HepG2 (cell line): ENCODE measurements at regions not wholly inside any gene's neighbourhood (a gene's known extent, or its start where the extent isn't known, plus 50 kb on each side); places are given as distances from the start of the nearest gene placed in this dataset.

Experiments used
- ATAC-seq: fragments of 200-7000 bp; cut with Tn5 transposase; 3 replicates; pipeline ENCODE4 v1.9.1; 2020; ENCODE audit warnings: mild to moderate bottlenecking, moderate library complexity
- BruUV-seq: library from RNA; stranded (reverse); fragments of 400-500 nt; replicated peaks from 2 replicates; lab custom pipeline; 2021; lab: Mats Ljungman, UMichigan
- CTCF ChIA-PET: fragments of 300-600 bp; formaldehyde crosslinking; extraction: SDS; loops from one replicate; lab custom pipeline; 2021; ENCODE audit warnings: low total read pairs, inconsistent platforms, low intra/inter-chr PET ratio; lab: Yijun Ruan, JAX
- POLR2A ChIA-PET: fragments of 350-600 bp; sonication (Branson Sonifier 250); formaldehyde crosslinking; loops from one replicate; lab custom pipeline; 2020; ENCODE audit warnings: antibody characterized with exemption, inconsistent platforms; lab: Yijun Ruan, JAX
- DNase-seq: peaks from one replicate; pipeline ENCODE4 v3.0.0-alpha.2; 2015; ENCODE audit warnings: low spot score
- FAIRE-seq: peaks from 3 replicates; lab custom pipeline; 2011; peaks lifted over from hg19 to GRCh38; lab: Jason Lieb, UNC
- H2AFZ ChIP-seq: one replicate; pipeline ENCODE4 v1.6.1; 2011; ENCODE audit warnings: low read length, inconsistent platforms
- H3K27ac ChIP-seq: fragments of 300-600 bp; 3 replicates; pipeline ENCODE4 v1.8.0; 2011; ENCODE audit warnings: mixed run types, mild to moderate bottlenecking, mixed read lengths, low read length, inconsistent platforms; ENCODE audit not compliant: insufficient read depth; ENCODE audit errors: extremely low read length
- H3K27me3 ChIP-seq, 2 experiments: fragments of 200-600 bp in 1 of 2; 2 replicates in 1 of 2; 3 replicates in 1 of 2; pipeline versions ENCODE4 v1.6.0 to v1.8.0; 2011; ENCODE audit warnings: low read length in 2 of 2, mild to moderate bottlenecking in 2 of 2, moderate library complexity in 2 of 2, inconsistent platforms in 1 of 2; ENCODE audit not compliant: insufficient read depth in 2 of 2, control insufficient read depth in 1 of 2
- H3K36me3 ChIP-seq, 2 experiments: fragments of 200-600 bp in 1 of 2; replicated peaks in 1 of 2; 2 replicates in 1 of 2; 3 replicates in 1 of 2; pipeline versions ENCODE4 v1.5.1 to v1.8.0; 2011; ENCODE audit warnings: low read length in 2 of 2, inconsistent platforms in 1 of 2; ENCODE audit not compliant: insufficient read depth in 2 of 2, control insufficient read depth in 1 of 2
- H3K4me1 ChIP-seq: 2 replicates; pipeline ENCODE4 v1.5.1; 2012; ENCODE audit warnings: low read length, inconsistent platforms; ENCODE audit not compliant: insufficient read depth
- H3K4me2 ChIP-seq: 2 replicates; pipeline ENCODE4 v1.6.0; 2011; ENCODE audit warnings: low read depth, low read length, inconsistent platforms
- H3K4me3 ChIP-seq, 3 experiments: fragments of 200-600 bp in 1 of 3; sonication (generic), shearing (Covaris generic) in 1 of 3; replicated peaks in 1 of 3; 2 replicates each; pipeline ENCODE4 v1.5.1; 2011 to 2016; ENCODE audit warnings: low read length in 3 of 3, inconsistent platforms in 2 of 3, low read depth in 2 of 3, mild to moderate bottlenecking in 2 of 3, control low read depth in 1 of 3, mixed read lengths in 1 of 3; ENCODE audit not compliant: insufficient read depth in 1 of 3
- H3K79me2 ChIP-seq: one replicate; pipeline ENCODE4 v1.6.1; 2011; ENCODE audit warnings: low read length, inconsistent platforms; ENCODE audit not compliant: insufficient read depth
- H3K9ac ChIP-seq: 2 replicates; pipeline ENCODE4 v1.6.0; 2011; ENCODE audit warnings: mild to moderate bottlenecking, low read depth, low read length, inconsistent platforms; ENCODE audit not compliant: insufficient read depth
- H3K9me3 ChIP-seq: 2 replicates; pipeline ENCODE4 v1.5.1; 2012; ENCODE audit warnings: mild to moderate bottlenecking, low read length
- H4K20me1 ChIP-seq: 2 replicates; pipeline ENCODE4 v1.6.0; 2011; ENCODE audit warnings: inconsistent platforms, mild to moderate bottlenecking, low read length, moderate library complexity; ENCODE audit not compliant: insufficient read depth
- BRF2 ChIP-seq: sonication (generic); formaldehyde crosslinking; IDR thresholded peaks from 2 replicates; pipeline ENCODE4 v1.8.1; 2022; ENCODE audit warnings: mild to moderate bottlenecking, missing genetic modification reagents
- CHD2 ChIP-seq: IDR thresholded peaks from 2 replicates; pipeline ENCODE4 v1.6.1; 2011; ENCODE audit warnings: low read depth, low read length, improper control_type of control experiment
- GABPA ChIP-seq, 2 experiments: IDR thresholded peaks; 2 replicates each; pipeline ENCODE4 v1.6.1; 2011 to 2016; ENCODE audit warnings: low read depth in 2 of 2, low read length in 1 of 2, missing biosample characterization in 1 of 2, missing genetic modification characterization in 1 of 2
- GFI1 ChIP-seq: sonication (generic); formaldehyde crosslinking; IDR thresholded peaks from 2 replicates; pipeline ENCODE4 v1.5.0; 2020; ENCODE audit warnings: missing genetic modification reagents, mild to moderate bottlenecking, borderline replicate concordance
- KLF16 ChIP-seq, 2 experiments: sonication (generic) in 1 of 2; formaldehyde crosslinking in 1 of 2; IDR thresholded peaks; 2 replicates each; pipeline versions ENCODE4 v1.6.1 to v1.8.0; 2016 to 2023; ENCODE audit warnings: missing genetic modification reagents in 2 of 2, missing compliant biosample characterization in 1 of 2
- MLLT10 ChIP-seq: sonication (generic); formaldehyde crosslinking; IDR thresholded peaks from 2 replicates; pipeline ENCODE4 v1.4.0; 2020; ENCODE audit warnings: missing genetic modification reagents
- NFE2 ChIP-seq: sonication (generic); formaldehyde crosslinking; IDR thresholded peaks from 2 replicates; pipeline ENCODE4 v1.4.0; 2020; ENCODE audit warnings: missing genetic modification reagents
- NR3C1 ChIP-seq: sonication (generic); formaldehyde crosslinking; IDR thresholded peaks from 2 replicates; pipeline ENCODE4 v1.4.0; 2020; ENCODE audit warnings: missing genetic modification reagents
- POGZ ChIP-seq: sonication (generic); formaldehyde crosslinking; IDR thresholded peaks from 2 replicates; pipeline ENCODE4 v1.4.0; 2020; ENCODE audit warnings: mild to moderate bottlenecking, missing genetic modification reagents
- POLR2A ChIP-seq, 2 experiments: IDR thresholded peaks; 2 replicates each; pipeline ENCODE4 v1.6.1; 2011; ENCODE audit warnings: low read depth in 2 of 2, low read length in 2 of 2, mild to moderate bottlenecking in 1 of 2, moderate library complexity in 1 of 2; ENCODE audit not compliant: insufficient read depth in 1 of 2
- RBFOX2 ChIP-seq: fragments of 200-400 bp; formaldehyde crosslinking; IDR thresholded peaks from 2 replicates; pipeline ENCODE4 v1.6.1; 2017; ENCODE audit warnings: low read depth, mild to moderate bottlenecking, low read length
- RNF2 ChIP-seq: fragments of 450-650 bp; conservative IDR thresholded peaks from 2 replicates; pipeline ENCODE4 v1.6.1; 2016; ENCODE audit warnings: low read depth
- TBL1XR1 ChIP-seq: fragments of 150-350 bp; IDR thresholded peaks from 2 replicates; pipeline ENCODE4 v1.6.1; 2014; ENCODE audit warnings: borderline replicate concordance, low read length; ENCODE audit not compliant: partially characterized antibody
- TBX2 ChIP-seq: sonication (generic); formaldehyde crosslinking; IDR thresholded peaks from 2 replicates; pipeline ENCODE4 v1.5.0; 2020; ENCODE audit warnings: missing genetic modification reagents, mild to moderate bottlenecking, borderline replicate concordance
- THAP7 ChIP-seq: sonication (generic); formaldehyde crosslinking; IDR thresholded peaks from 2 replicates; pipeline ENCODE4 v1.8.1; 2023; ENCODE audit warnings: mild to moderate bottlenecking, missing genetic modification reagents
- ZNF660 ChIP-seq: sonication (generic); formaldehyde crosslinking; IDR thresholded peaks from 2 replicates; pipeline ENCODE4 v1.5.1; 2020; ENCODE audit warnings: mild to moderate bottlenecking, low read depth, missing genetic modification reagents, borderline replicate concordance
- WGBS: methylation state at CpG from one replicate; pipeline ENCODE4 v1.1.6; 2017; ENCODE audit warnings: low lambda C conversion rate; 5-methylcytosine and 5-hydroxymethylcytosine counted together
- in situ Hi-C: cut with HindIII; loops from 2 replicates; pipeline ENCODE4 v1.10.0; 2017; ENCODE audit warnings: low pct_unique_long_range_greater_than_20kb; ENCODE audit not compliant: extremely low pct_ligation_motif_present
- intact Hi-C: fragments of 100-400 bp; cut with micrococcal nuclease; formaldehyde crosslinking; loops from one replicate; pipeline ENCODE4 v1.10.0; 2022; ENCODE audit not compliant: unreplicated experiment

GRCh38 chr18:43627848-43628530 is 350.7 kb upstream of the SYT4 start:
- H3K27me3 ChIP-seq = no peaks in the 10 kb centered on the region
- in situ Hi-C loops (loop anchor here (25.0 kb wide), 1 partner anchor 1584 kb away; no protein-coding TSS in a partner anchor), intact Hi-C loops (no loop called here)
- H2AFZ ChIP-seq = no peak overlapping the region
- no peak for FAIRE-seq
- no peak overlapping the region for H3K27ac ChIP-seq
- H3K4me1 ChIP-seq = no peaks in the 10 kb centered on the region
- H3K79me2 ChIP-seq = no peaks in the 10 kb centered on the region
- BruUV-seq = no TSS peak
- H4K20me1 ChIP-seq = no peaks in the 10 kb centered on the region
- ATAC-seq = no peak
- no peaks in the 10 kb centered on the region for H3K9me3 ChIP-seq
- no peak for DNase-seq
- H3K4me3 ChIP-seq = no peak overlapping the region
- H3K36me3 ChIP-seq = no peaks in the 10 kb centered on the region
- no peak overlapping the region for H3K9ac ChIP-seq
- POLR2A ChIA-PET = no interaction called here
- TF ChIP-seq RBFOX2 (no peak), TBX2 (no peak), MLLT10 (no peak), RNF2 (no peak), THAP7 (CRISPR knock-in tag) (no peak), KLF16 (CRISPR knock-in tag; IDR thresholded peaks at IDR 0.05) (no peak), POGZ (CRISPR knock-in tag) (no peak), ZNF660 (CRISPR knock-in tag) (no peak), GABPA (IDR thresholded peaks at IDR 0.05; ENCODE audit: low read depth, low read length) (no peak), GABPA (CRISPR knock-in tag; IDR thresholded peaks at IDR 0.05; ENCODE audit: low read depth) (no peak), CHD2 (no peak), TBL1XR1 (no peak), NR3C1 (CRISPR knock-in tag) (no peak), POLR2A (IDR thresholded peaks at IDR 0.05; ENCODE audit: insufficient read depth in 1 of 2, low read depth in 2 of 2, low read length in 2 of 2) (no peak), NFE2 (CRISPR knock-in tag) (no peak), BRF2 (CRISPR knock-in tag) (no peak), GFI1 (CRISPR knock-in tag) (no peak)
- TF ChIP-seq, all 625 proteins: peak for 0
- CTCF ChIA-PET = no interaction called here
- WGBS = 0% methylated on average over 3 of the region's 3 CpGs
- H3K4me2 ChIP-seq = no peak overlapping the region
